A549 (cell line): ENCODE measurements at regions not wholly inside any gene's neighbourhood (a gene's known extent, or its start where the extent isn't known, plus 50 kb on each side); places are given as distances from the start of the nearest gene placed in this dataset.

Source experiments
- CEBPB ChIP-seq, 2 experiments: fragments of >200 bp in 1 of 2; sonication (Bioruptor Twin) in 1 of 2; formaldehyde crosslinking in 1 of 2; IDR thresholded peaks; 2 replicates each; pipeline ENCODE4 v1.6.1; 2012 to 2016
- CHD2 ChIP-seq: fragments of 150-350 bp; IDR thresholded peaks from 2 replicates; pipeline ENCODE4 v1.6.1; 2014; ENCODE audit warnings: low read length; ENCODE audit not compliant: partially characterized antibody
- CTCF ChIP-seq: fragments of >200 bp; sonication (Bioruptor Twin); formaldehyde crosslinking; IDR thresholded peaks from 3 replicates; pipeline ENCODE4 v1.5.1; 2016
- E2F6 ChIP-seq: IDR thresholded peaks from 2 replicates; pipeline ENCODE4 v1.6.1; 2012; ENCODE audit warnings: low read depth, borderline replicate concordance
- EP300 ChIP-seq, 2 experiments: fragments of >200 bp; sonication (Bioruptor Twin); formaldehyde crosslinking; IDR thresholded peaks; 2 replicates in 1 of 2; 3 replicates in 1 of 2; pipeline ENCODE4 v1.6.1; 2016 to 2017
- HMGXB4 ChIP-seq: fragments of 250-450 bp; sonication (Bioruptor Pico); IDR thresholded peaks from 2 replicates; pipeline ENCODE4 v1.5.0; 2021; ENCODE audit warnings: mild to moderate bottlenecking, moderate library complexity, borderline replicate concordance
- MAFK ChIP-seq: fragments of 450-650 bp; IDR thresholded peaks from 2 replicates; pipeline ENCODE4 v1.6.1; 2014; ENCODE audit not compliant: partially characterized antibody
- NPAS2 ChIP-seq: fragments of 250-450 bp; sonication (Bioruptor Pico); IDR thresholded peaks from 2 replicates; pipeline ENCODE4 v1.8.0; 2022; ENCODE audit warnings: mild to moderate bottlenecking, moderate library complexity, borderline replicate concordance
- PHF8 ChIP-seq: fragments of 200-600 bp; sonication (generic); IDR thresholded peaks from 2 replicates; pipeline ENCODE4 v1.6.1; 2016; ENCODE audit warnings: low read depth, mild to moderate bottlenecking, antibody characterized with exemption, moderate library complexity, borderline replicate concordance
- POLR2A ChIP-seq: IDR thresholded peaks from 2 replicates; pipeline ENCODE4 v1.6.1; 2012; ENCODE audit warnings: mild to moderate bottlenecking, low read length
- RCOR1 ChIP-seq: fragments of 150-350 bp; IDR thresholded peaks from 2 replicates; pipeline ENCODE4 v1.6.1; 2014; ENCODE audit warnings: antibody characterized with exemption, low read length, low read depth
- RNF2 ChIP-seq: fragments of 200-600 bp; sonication (generic); IDR thresholded peaks from 2 replicates; pipeline ENCODE4 v1.6.1; 2016; ENCODE audit warnings: low read depth, mild to moderate bottlenecking, antibody characterized with exemption, moderate library complexity, borderline replicate concordance
- ZNF302 ChIP-seq: fragments of 250-450 bp; sonication (Bioruptor Pico); IDR thresholded peaks from 2 replicates; pipeline ENCODE4 v1.9.0; 2021; ENCODE audit warnings: inconsistent platforms, mild to moderate bottlenecking, moderate library complexity

GRCh38 chr2:217222309-217222910 is 362.5 kb upstream of the TNP1 start:
- TF ChIP-seq CTCF (no peak), RCOR1 (no peak), EP300 (IDR thresholded peaks at IDR 0.05) (no peak), CHD2 (no peak), ZNF302 (CRISPR knock-in tag) (no peak), RNF2 (no peak), PHF8 (no peak), MAFK (no peak), POLR2A (no peak), CEBPB (IDR thresholded peaks at IDR 0.05) (no peak), NPAS2 (CRISPR knock-in tag) (no peak), HMGXB4 (no peak), E2F6 (no peak)
